ENCODE measurements at regions not wholly inside any gene's neighbourhood (a gene's known extent, or its start where the extent isn't known, plus 50 kb on each side); places are given as distances from the start of the nearest gene placed in this dataset.

GRCh38 chr1:193649587-193649986 is 463.2 kb upstream of the B3GALT2 start:
- TF ChIP-seq CTCF (conservative IDR thresholded peaks at IDR 0.05; ENCODE audit: low read length) = no peak
- no peak for TF ChIP-seq EZH2phosphoT487 (IDR thresholded peaks at IDR 0.05; ENCODE audit: borderline replicate concordance, low read depth, low read length)
